ENCODE measurements at regions not wholly inside any gene's neighbourhood (a gene's known extent, or its start where the extent isn't known, plus 50 kb on each side); places are given as distances from the start of the nearest gene placed in this dataset.
"Not testable (repeated sequence)": the region's sequence is repeated elsewhere in the genome, so short reads cannot be mapped to it uniquely, and the experiment has no call there.

- TF ChIP-seq CTCF (IDR thresholded peaks at IDR 0.05); SMC3 (IDR thresholded peaks at IDR 0.05; ENCODE audit: low read depth, low read length); RXRA (IDR thresholded peaks at IDR 0.05; ENCODE audit: borderline replicate concordance, low read depth); EP300 (IDR thresholded peaks at IDR 0.05; ENCODE audit: borderline replicate concordance in 1 of 2, low read depth in 1 of 2, low read length in 1 of 2); USF2 (IDR thresholded peaks at IDR 0.05; ENCODE audit: borderline replicate concordance, low read depth, low read length); GATA2 (CRISPR knock-in tag; IDR thresholded peaks at IDR 0.05); NRF1 (IDR thresholded peaks at IDR 0.05; ENCODE audit: low read depth, low read length): not testable (repeated sequence)
- TF ChIP-seq, protein P1, sequence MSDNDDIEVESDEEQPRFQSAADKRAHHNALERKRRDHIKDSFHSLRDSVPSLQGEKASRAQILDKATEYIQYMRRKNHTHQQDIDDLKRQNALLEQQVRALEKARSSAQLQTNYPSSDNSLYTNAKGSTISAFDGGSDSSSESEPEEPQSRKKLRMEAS (IDR thresholded peaks at IDR 0.05; ENCODE audit: low read depth) = not testable (repeated sequence)
Observed at GRCh38 chr22:10775601-10776357, 4752.2 kb upstream of the OR11H1 start.

Measured in SK-N-SH (cell line).